GM21447 (cell line): ENCODE measurements at regions not wholly inside any gene's neighbourhood (a gene's known extent, or its start where the extent isn't known, plus 50 kb on each side); places are given as distances from the start of the nearest gene placed in this dataset.

Source experiments
- ATAC-seq: cut with Tn5 transposase; IDR thresholded peaks from one replicate; pipeline ENCODE4 v1.9.1; 2021; ENCODE audit not compliant: unreplicated experiment

DNA sequence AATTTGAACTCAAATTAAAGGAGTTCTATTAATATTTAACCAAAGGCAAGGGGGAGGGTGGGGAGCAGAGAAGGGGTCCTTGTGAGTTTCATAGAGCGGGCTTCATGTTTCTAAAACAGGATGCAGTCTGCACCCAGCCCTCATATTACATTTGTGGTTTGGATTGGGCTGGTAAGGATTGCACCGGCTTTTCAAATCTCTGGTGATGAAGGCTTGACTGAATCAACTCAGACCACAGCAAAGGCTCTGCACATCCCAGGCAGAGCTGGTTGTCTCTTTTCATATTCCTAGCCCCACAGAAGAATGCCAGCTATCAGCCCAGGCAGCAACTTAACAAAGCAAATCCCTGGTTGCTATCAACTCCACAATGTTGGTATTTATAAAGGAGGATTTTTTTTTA is 1221.4 kb downstream of the VRK1 start:
- ATAC-seq: no peak

DNA sequence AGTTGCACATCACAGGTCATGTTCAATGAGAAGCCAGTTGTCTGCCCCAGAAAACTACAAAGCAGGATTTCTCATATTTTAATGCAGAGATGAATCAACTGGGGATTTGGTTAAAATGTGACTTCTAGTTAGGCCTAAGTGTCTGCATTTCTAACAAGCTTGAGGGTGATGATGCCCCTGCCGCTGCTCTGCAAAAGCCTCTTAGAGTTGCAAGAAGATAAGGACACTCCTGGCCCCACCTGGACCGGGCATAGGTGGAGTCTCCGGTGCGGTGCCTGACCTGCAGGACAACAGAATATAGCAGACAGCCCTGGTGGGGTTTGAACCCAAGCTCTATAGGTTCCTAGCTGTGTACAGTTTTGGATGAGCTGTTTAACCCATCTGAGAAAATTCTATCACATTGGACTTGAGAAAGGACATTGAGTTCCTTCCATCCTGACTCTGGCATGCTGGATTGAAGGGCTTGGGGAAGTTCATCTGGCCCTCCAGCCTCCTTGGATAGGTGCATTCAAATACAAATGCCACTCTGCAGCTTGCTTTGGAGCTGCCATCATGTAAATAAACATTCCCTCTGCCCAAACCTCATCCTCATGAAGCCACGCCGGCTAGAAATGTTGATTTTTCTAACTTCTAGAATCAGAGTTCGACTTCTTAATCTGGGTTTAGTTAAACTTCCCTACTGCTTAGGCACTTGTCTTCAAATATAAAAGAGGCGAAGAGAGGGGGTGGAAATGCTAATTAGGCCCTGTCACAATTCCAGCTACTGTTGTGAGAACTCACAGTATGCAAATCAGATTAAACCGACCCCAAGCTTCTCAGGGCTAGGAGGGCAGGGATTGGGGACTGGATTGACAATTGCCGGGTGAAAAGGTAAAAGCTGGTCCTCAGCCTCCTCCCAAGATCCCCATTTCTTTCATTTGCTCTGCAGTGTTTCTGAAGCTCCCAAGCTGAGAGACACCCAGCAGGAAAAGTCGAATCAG is 1225.6 kb downstream of the VRK1 start:
- ATAC-seq: no peak

DNA sequence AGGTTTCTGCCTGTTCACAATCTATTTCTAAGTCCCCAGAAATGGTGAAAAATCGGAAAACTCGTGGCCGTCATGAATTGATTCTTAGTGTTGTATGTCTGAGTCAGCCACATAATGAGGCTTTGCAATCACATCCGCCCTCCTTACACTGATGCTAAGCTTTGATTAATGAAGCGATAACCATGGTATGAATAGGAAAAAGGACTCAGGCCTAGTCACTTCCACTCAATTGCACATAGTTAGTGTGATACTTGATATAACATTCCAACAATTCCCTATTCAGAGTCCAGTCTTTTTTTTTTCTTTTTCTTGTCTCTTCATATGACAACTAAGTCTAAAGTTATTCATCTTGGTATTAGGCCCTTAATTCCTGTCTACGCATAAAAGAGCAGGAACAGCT is 1231.0 kb downstream of the VRK1 start:
- no peak for ATAC-seq

DNA sequence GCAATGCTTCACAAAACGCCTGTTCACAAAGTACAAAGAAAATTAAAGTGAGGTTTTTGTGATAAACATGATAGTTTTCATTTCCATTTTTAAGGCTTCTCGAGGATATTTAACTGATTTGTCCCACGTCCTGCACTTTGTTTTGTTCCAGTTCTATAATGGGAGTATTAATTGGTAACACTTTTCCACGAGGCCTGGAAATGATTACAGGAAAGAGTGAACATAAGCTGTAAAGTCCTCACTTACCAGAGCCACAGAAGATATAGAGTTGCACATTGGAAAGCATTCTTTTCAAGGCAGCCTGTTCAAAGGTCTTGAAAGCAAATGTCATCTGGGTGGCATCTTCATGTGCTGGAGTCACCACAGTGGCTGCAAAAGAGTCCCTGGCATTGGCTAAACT is 1236.6 kb downstream of the BCL11B start:
- ATAC-seq: no peak

DNA sequence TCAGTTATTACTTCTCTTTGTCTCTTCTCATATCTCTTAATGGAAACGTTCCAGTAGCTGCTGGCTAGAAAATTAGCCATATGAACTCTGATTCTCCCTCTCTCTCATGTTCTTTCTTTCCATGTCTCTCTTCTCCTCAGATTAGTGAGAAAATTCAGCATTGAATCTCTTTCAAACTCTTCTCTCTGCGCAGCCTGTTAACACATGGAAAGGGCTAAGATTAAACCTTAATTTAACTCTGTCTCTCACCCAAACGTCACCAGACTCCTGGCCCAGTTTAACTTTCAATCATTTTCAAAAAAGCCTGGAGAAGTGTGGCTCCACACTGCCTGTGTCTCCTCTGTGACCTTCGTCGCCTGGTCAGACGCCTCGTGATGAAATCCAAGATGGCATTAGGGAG is 1234.2 kb downstream of the BCL11B start:
- ATAC-seq: no peak

DNA sequence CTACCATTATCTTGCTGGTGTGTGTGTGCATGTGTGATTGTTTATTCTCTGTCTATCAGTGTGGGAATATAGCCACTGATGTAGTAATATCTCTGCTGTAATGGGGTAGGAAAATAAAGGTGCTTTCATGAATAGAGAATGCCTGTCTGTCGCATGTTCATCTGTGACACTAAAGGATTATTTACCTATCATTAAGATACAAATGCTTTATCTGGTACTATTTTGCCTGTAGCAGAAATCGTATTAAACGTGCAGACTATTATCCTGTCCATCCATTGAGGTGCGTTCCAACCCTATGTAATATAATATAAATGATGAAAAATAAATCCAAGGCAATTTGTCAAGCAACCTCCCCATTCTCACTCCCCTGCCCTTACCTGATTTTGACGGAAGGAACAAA is 1215.1 kb downstream of the BCL11B start:
- no peak for ATAC-seq

DNA sequence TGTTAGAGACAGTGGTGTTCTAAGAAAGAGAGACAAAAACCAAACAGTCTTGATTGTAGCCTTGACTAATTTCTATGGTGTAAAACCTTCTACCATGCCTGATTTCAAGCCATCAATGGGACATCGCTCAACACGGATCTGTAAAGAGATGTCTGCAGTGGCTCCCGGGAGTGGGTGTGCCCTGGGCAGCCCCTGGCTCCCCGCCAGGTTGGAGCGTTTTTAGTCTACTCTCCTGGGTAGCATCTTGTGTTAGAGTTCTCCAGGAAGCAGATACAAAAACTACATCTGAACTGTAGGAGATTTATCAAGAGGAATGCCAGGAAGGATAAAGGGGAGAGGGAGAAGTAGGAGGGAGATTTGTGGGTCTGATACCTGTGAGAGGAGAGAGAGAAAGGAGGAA is 1212.9 kb downstream of the BCL11B start:
- ATAC-seq: no peak

DNA sequence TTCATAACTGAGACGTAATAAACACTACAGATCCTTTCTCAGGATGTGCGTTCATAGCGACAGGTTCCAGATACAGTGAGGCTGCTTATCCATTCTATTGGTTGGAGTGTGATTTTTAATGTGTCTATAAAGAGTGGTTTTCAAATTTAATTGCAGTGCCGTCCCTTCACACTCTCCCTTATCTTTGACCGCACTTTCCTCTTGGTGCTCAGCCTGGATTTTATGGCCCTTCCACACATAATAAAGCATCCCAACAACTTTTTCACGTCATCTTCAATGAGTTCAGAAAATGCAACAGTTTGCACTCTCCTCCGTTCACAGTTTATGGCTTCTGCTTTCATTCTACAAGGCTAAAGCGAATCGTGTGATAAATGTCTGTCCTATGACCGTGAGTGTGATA is 1209.9 kb downstream of the BCL11B start:
- ATAC-seq: no peak

DNA sequence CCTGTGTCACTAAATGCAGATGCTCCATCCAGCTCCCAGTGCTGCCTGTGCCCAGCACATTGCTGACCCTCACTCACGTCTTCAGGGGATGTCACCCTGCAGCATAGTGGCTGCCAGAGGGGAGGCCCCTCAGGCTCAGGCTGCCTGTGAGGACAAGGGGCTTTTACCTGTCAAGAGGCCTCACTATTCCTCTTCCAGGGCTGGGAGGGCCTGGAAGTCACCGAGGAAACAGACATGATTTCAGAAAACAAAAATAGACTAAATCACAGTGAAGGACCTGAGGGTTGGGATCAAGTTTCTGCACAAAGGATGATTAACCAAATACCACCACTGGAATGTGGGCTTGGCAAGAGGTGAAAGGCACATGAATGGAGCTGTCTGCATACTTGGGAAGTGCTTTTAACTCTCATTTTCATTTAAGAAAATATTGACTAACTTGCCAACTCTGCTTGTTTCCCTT is 1202.3 kb downstream of the BCL11B start:
- ATAC-seq: no peak

DNA sequence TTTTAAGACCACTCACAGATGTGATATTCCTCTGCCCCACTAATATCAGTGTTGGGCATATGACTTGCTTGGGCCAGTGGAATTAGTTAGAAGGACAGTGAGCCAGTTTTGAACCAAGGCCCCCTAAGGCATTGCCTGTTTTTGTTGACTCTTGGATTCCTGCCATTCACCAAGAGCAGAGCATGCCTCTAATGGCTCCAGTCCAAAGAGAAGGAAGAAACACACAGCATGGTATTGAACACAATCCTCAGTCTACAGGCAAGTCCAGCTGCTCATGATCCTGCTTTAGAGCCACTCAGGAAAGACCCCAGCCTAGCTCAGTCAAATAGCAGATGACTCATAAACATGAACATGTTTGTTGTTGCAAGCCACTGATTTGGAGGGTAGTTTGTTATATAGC is 1201.5 kb downstream of the BCL11B start:
- ATAC-seq: no peak

DNA sequence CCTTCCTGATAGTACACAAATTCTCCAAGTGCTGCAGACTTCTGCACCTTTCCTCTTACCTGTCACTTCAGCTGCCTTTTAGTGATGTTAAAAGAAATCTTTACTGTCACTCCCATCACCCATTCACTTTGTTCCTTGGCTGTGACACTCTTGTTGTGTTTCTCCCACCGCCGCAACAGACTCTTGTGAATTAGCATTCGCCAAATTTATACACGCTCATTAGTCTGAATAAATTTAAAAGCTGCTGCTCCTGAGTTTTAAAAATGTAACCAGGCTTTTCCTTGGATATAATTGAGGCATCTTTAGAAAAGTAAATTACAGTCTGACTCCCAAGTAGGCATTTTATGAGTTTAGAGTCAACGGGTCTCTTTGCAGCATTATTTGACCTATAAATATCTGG is 1197.9 kb downstream of the BCL11B start:
- no peak for ATAC-seq

DNA sequence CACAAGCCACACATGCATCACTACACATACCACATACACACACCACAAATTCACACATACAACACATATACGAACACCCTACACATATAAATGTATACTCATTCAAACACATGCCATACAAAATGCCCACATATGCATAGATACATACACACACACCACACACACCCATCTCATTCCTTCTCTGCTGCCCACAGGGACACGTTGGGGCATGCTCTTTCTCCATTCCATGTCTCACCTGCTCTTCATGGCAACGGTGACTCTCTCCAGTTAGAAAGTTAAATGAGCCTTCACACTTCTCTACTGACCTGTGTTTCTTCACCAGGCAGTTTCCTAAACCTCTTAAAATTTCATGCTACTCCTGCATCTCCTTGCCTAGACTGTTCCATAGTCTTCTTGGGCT is 1194.8 kb downstream of the BCL11B start:
- no peak for ATAC-seq

DNA sequence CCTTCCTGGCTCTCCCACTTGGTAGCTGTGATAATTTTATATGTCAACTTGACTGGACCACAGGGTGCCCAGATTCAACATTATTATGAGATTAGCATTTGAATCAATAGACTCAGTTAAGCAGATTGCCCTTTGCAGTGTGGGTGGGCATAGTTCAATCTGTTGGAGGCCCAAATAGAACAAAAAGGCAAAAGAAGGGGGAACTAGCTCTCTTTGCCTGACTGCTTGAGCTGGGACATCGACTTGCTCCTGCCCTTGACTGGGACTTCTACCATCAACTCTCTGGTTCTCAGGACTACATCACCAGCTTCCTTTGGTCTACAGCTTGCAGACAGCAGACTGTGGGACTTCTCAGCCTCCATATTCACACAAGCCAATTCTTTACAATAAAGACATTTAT is 1189.2 kb downstream of the BCL11B start:
- ATAC-seq: no peak

DNA sequence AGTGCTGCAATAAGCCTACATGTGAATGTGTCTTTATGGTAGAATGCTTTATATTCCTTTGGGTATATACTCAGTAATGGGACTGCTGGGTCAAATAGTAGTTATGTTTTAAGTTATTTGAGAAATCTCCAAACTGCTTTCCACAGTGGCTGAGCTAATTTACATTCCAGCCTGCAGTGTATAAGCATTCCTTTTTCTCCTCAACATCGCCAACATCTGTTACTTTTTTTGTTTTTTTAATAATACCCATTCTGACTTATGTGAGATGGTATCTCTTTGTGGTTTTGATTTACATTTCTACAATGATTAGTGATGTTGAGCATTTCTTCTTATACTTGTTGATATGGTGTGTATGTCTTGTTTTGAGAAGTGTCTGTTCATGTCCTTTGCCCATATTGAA is 1186.2 kb downstream of the BCL11B start:
- no peak for ATAC-seq

DNA sequence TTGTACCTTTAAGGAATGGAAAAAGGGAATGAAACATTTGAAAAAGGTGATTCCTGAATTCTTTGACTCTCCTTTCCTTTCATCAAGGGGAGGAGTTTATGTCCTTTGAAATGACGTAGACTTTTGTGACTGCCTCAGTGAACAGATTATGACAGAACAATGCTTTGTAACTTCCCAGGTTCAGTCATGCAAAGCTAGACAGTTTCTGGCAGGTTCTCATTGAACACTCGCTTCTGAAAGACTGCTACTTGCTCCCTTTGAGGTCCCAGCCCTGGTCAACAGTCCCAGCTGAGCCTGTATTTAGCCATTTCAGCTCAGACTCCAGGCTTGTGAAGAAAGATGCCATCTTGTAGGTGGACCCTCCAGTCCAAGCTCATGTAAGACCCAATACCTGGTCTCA is 1178.9 kb downstream of the BCL11B start:
- no peak for ATAC-seq

DNA sequence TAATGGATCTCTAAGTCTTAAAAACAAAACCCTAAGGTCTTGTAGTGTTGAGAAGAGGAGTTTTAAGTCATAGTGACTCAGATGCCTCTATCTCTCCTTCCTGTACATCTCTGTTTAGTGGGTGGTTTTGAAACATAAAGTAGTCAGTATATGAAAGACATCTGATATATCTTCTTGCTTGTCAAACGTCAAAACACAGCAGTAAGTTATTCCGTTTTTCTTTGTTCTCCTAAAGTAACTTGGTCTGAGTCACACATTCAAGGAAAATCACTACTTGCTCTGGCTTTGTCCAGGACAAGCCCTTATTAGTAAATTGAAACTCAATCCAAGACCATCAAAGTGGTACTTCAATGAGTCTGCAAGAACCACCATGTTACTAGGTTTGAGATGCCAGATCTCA is 1172.5 kb downstream of the BCL11B start:
- no peak for ATAC-seq

DNA sequence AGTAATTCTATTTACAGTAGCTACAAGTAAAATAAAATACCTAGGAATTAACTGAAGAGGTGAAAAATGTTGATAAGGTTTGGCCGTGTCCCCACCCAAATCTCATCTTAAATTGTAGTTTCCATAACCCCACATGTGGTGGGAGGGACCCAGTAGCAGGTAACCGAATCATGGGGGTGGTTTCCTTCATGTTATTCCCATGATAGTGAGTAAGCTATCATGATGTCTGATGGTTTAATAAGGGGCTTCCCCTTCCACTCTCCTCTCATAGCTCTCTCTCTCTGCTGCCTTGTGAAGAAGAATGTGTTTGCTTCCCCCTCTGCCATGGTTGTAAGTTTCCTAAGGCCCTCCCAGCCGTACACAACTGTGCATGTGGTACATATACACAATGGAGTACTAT is 1170.7 kb downstream of the BCL11B start:
- ATAC-seq: no peak

DNA sequence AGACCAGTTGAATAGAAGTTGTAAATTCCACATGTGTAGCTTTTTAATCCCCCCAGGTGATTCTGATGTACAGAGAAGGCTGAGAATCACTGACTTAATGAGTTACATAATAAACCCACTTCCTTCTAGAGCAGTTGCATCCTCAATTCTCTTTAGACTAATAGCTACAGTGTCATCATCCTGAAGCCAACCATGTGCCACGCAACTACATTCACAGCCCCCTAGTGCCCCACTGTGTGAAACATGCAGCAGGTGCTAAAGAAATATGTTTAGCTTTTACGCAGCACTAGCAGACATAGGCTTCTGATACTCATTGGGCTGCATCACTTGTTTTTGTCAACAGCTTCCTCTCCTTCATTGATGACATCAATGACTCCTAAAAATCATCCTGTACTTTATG is 1168.3 kb downstream of the BCL11B start:
- ATAC-seq: no peak

DNA sequence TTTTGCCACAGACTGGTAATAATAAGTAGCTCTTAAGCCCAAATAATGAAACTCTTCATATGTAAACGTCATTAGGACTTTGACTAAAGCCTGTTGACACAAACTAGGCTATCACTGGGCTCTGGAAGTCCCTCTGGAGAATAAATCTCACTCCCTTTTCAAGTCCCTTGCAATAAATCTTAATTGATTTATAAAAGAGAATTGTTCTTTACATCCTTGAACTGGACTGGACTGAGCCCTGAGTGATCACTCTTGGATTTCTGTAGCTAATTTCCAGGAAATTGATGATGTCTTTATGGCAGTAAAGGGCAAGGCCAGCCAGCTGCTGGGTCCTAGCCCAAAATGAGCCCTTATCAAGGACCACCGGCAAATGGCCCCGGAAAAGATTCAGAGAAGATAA is 1162.7 kb downstream of the BCL11B start:
- no peak for ATAC-seq

DNA sequence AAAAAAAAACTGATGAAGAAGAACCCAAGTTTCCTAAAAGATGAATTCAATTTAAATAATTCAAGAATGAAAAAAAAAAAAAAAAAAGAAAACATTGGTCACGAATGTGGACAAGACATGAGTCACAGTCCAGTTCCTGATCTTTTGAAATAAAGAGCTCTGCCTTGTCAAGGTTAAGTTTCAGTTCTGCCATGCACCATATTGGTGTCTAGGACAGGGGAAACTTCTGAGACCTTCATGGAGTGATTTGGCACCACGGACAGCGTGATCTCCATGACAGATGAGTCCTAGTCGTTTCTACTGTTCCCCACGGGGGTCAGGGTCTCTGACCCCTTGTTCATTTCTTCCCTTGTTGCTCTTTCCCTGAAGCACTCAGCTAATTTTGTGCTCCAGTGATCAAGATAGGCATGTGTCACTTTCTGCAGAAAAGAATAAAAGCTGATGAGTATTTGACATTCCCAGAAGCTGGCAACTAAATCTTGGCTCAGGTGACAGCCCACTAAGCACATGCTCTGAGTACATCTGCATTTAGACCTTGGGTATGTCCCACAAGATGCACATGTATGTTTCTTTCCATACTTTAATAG is 1159.7 kb downstream of the BCL11B start:
- ATAC-seq: no peak

DNA sequence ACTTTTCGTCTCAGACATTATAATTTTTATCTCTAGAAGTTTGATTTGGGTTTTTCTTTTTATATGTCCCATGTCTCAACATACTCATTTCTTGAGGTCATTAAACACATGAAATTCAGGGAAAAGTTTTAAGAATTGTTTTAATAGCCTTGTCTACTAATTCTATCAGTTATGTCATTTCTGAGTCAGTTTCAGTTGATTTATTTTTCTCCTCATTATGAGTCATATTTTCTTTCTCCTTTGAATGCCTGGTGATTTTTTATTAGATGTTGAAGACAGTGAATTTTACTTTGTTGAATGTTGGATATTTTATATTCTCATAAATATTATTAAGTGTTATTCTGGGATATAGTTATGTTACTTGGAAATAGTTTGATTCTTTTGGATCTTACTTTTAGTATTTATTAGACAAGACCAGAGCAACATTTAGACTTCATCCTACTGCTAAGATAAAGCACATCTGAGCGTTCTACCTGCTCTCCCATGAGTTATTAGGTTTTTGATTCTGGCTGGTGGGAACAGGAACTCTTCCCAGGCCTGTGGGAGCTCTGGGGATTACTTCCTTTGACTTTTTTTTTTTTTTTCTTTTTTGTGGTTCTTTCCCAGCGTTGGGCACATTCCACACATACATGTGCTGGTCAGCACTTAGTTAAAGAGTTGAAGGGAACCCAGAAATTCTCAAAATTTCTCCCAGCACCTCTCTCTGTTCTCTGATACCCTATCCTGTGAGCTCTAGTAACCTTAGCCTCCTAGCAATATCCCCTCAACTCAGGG is 1157.7 kb downstream of the BCL11B start:
- no peak for ATAC-seq

DNA sequence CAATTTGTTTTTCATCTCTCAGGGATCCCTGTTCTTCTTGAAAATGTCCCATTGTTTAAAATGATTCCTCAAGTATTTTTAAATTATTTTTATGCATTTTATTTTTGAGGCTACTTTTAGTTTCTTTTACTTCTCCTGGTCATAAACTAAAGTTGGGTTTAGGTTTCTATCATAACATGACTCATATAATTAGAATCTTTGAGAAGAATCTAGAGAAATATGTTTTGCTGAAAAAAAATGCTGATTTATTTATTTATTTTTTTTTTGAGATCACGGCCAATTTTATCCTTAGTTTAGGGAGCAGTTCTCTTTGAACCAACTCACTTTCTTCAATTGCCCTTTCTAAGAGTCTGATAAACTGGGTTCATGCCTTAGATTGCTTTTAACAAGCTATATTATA is 1157.1 kb downstream of the BCL11B start:
- ATAC-seq: no peak
